Peyer's patch (tissue), 4 donors: ENCODE measurements at regions not wholly inside any gene's neighbourhood (a gene's known extent, or its start where the extent isn't known, plus 50 kb on each side); places are given as distances from the start of the nearest gene placed in this dataset.

Experiments used
- POLR2A ChIP-seq, 2 donors: fragments of 450-650 bp; IDR thresholded peaks; one replicate each; pipeline ENCODE4 v1.5.1; 2017; ENCODE audit warnings: antibody characterized with exemption in 2 of 2, mild to moderate bottlenecking in 2 of 2, moderate library complexity in 2 of 2
- TF ChIP-seq, protein P1 (sequence below), 6 experiments: fragments of 450-650 bp in 4 of 6; fragments of 200-600 bp in 2 of 6; sonication (generic) in 1 of 6; IDR thresholded peaks; one replicate each; pipeline ENCODE4 v1.5.1; 2017 to 2019; ENCODE audit warnings: antibody characterized with exemption in 6 of 6, mild to moderate bottlenecking in 3 of 6, moderate library complexity in 1 of 6

DNA sequence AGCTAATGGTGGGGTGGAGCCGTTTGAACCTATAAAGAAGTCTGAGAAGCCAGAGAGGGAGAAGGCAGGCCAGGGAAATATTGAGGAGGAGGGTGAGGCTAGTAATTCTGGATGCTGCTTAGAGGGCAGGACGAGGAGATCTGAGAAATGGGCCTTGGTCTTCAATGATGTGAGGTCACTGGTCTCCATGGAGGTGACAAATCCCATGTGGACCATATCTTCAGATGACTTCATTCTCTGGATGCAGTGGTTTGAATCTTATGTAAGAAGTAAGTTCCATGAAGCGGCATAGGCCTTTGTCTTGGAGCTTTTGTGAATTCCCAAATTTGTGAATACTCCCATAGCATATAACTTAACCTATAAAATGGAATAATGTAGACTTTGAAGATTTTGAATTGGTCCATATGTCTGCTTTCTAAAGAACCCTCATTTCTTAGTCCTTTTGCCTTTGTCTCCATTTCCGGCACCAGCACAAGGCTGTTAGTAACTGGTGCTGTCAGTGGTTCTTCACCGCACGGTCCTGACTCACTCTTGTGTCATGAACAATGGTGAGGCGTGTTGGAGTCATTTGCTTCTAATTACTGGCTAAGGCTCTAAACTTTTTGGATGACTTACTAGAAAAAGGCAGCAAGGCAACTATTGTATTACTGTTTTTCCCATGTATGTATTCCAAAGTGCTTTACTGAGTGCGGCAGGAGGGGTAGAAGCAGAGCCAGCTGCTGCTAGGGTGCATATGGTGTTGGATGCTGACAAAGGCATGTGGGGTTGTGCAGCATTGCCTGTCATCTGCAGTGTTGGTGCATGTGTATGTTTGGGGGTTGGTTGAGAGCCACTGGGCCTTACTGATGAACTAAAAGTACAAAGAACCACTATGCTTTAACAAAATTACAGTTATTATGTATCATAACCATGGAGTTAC lies 279.3 kb upstream of the C2CD4B start:
- no peak for TF ChIP-seq POLR2A (IDR thresholded peaks at IDR 0.05)
- TF ChIP-seq, protein P1, sequence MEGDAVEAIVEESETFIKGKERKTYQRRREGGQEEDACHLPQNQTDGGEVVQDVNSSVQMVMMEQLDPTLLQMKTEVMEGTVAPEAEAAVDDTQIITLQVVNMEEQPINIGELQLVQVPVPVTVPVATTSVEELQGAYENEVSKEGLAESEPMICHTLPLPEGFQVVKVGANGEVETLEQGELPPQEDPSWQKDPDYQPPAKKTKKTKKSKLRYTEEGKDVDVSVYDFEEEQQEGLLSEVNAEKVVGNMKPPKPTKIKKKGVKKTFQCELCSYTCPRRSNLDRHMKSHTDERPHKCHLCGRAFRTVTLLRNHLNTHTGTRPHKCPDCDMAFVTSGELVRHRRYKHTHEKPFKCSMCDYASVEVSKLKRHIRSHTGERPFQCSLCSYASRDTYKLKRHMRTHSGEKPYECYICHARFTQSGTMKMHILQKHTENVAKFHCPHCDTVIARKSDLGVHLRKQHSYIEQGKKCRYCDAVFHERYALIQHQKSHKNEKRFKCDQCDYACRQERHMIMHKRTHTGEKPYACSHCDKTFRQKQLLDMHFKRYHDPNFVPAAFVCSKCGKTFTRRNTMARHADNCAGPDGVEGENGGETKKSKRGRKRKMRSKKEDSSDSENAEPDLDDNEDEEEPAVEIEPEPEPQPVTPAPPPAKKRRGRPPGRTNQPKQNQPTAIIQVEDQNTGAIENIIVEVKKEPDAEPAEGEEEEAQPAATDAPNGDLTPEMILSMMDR (IDR thresholded peaks at IDR 0.05) = no peak
